ENCODE measurements at regions not wholly inside any gene's neighbourhood (a gene's known extent, or its start where the extent isn't known, plus 50 kb on each side); places are given as distances from the start of the nearest gene placed in this dataset.
"Not testable (repeated sequence)": the region's sequence is repeated elsewhere in the genome, so short reads cannot be mapped to it uniquely, and the experiment has no call there.

GRCh38 chr2:39487398-39488250 lies 50.5 kb upstream of the MAP4K3 start:
- H3K36me3 ChIP-seq (ENCODE audit: insufficient read depth) = no peaks in the 10 kb centered on the region
- no peak overlapping the region for H3K27ac ChIP-seq (ENCODE audit: low read depth)
- H3K4me3 ChIP-seq (ENCODE audit: low read depth, low read length) = no peak overlapping the region
- no peaks in the 10 kb centered on the region for H3K4me1 ChIP-seq (ENCODE audit: insufficient read depth)
- 33% methylated on average over 4 of the region's 4 CpGs for WGBS
- DNase-seq (ENCODE audit: extremely low spot score) = no peak

- Histone ChIP-seq H3K36me3 (ENCODE audit: insufficient read depth) (no peaks in the 10 kb centered on the region), H3K27ac (ENCODE audit: low read depth) (no peak overlapping the region), H3K4me3 (ENCODE audit: low read depth, low read length) (no peak overlapping the region), H3K4me1 (ENCODE audit: insufficient read depth) (no peaks in the 10 kb centered on the region)
- DNase-seq (ENCODE audit: extremely low spot score) = no peak
- 91% methylated on average over 4 of the region's 4 CpGs for WGBS
These were observed 51.4 kb upstream of the MAP4K3 start for GRCh38 chr2:39488450-39488849.

GRCh38 chr2:39490586-39490985 lies 53.5 kb upstream of the MAP4K3 start:
- no peak overlapping the region for H3K4me3 ChIP-seq (ENCODE audit: low read depth, low read length)
- no peaks in the 10 kb centered on the region for H3K4me1 ChIP-seq (ENCODE audit: insufficient read depth)
- 97% methylated on average over 4 of the region's 4 CpGs for WGBS
- H3K27ac ChIP-seq (ENCODE audit: low read depth) = no peak overlapping the region
- no peaks in the 10 kb centered on the region for H3K36me3 ChIP-seq (ENCODE audit: insufficient read depth)
- no peak for DNase-seq (ENCODE audit: extremely low spot score)

- H3K36me3 ChIP-seq (ENCODE audit: insufficient read depth) = no peaks in the 10 kb centered on the region
- H3K27ac ChIP-seq (ENCODE audit: low read depth) = no peak overlapping the region
- no peak overlapping the region for H3K4me3 ChIP-seq (ENCODE audit: low read depth, low read length)
These were observed 54.6 kb upstream of the MAP4K3 start for GRCh38 chr2:39491653-39492052.

GRCh38 chr2:39492095-39492590 lies 55.1 kb upstream of the MAP4K3 start:
- Histone ChIP-seq H3K4me1 (ENCODE audit: insufficient read depth) (no peaks in the 10 kb centered on the region), H3K27ac (ENCODE audit: low read depth) (no peak overlapping the region), H3K36me3 (ENCODE audit: insufficient read depth) (no peaks in the 10 kb centered on the region), H3K4me3 (ENCODE audit: low read depth, low read length) (no peak overlapping the region)
- 34% methylated on average over 3 of the region's 3 CpGs for WGBS
- no peak for DNase-seq (ENCODE audit: extremely low spot score)

More at GRCh38 chr2:39491653-39492052, 54.6 kb upstream of the MAP4K3 start:
- no peaks in the 10 kb centered on the region for H3K4me1 ChIP-seq (ENCODE audit: insufficient read depth)
- DNase-seq (ENCODE audit: extremely low spot score) = no peak
- 93% methylated on average over 4 of the region's 4 CpGs for WGBS

GRCh38 chr2:39492716-39493115 lies 55.6 kb upstream of the MAP4K3 start:
- Histone ChIP-seq H3K4me3 (ENCODE audit: low read depth, low read length) (no peak overlapping the region), H3K36me3 (ENCODE audit: insufficient read depth) (no peaks in the 10 kb centered on the region), H3K4me1 (ENCODE audit: insufficient read depth) (no peaks in the 10 kb centered on the region), H3K27ac (ENCODE audit: low read depth) (no peak overlapping the region)
- no peak for DNase-seq (ENCODE audit: extremely low spot score)

GRCh38 chr2:39494784-39495251 lies 57.7 kb upstream of the MAP4K3 start:
- Histone ChIP-seq H3K36me3 (ENCODE audit: insufficient read depth) (no peaks in the 10 kb centered on the region), H3K27ac (ENCODE audit: low read depth) (no peak overlapping the region), H3K4me3 (ENCODE audit: low read depth, low read length) (no peak overlapping the region), H3K4me1 (ENCODE audit: insufficient read depth) (no peaks in the 10 kb centered on the region)
- no peak for DNase-seq (ENCODE audit: extremely low spot score)
- 56% methylated on average over 6 of the region's 6 CpGs for WGBS

GRCh38 chr2:39497082-39497801 lies 60.2 kb upstream of the MAP4K3 start:
- DNase-seq (ENCODE audit: extremely low spot score) = no peak
- no peak overlapping the region for H3K4me3 ChIP-seq (ENCODE audit: low read depth, low read length)
- H3K4me1 ChIP-seq (ENCODE audit: insufficient read depth) = no peaks in the 10 kb centered on the region
- H3K27ac ChIP-seq (ENCODE audit: low read depth) = no peak overlapping the region
- no peaks in the 10 kb centered on the region for H3K36me3 ChIP-seq (ENCODE audit: insufficient read depth)
- 51% methylated on average over 3 of the region's 3 CpGs for WGBS

- not testable (repeated sequence) for H3K27ac ChIP-seq (ENCODE audit: low read depth); H3K36me3 ChIP-seq (ENCODE audit: insufficient read depth); DNase-seq (ENCODE audit: extremely low spot score); H3K4me1 ChIP-seq (ENCODE audit: insufficient read depth); H3K4me3 ChIP-seq (ENCODE audit: low read depth, low read length)
- WGBS = 84% methylated on average over 5 of the region's 5 CpGs
These were observed 61.1 kb upstream of the MAP4K3 start for GRCh38 chr2:39498176-39498575.

- Histone ChIP-seq H3K4me1 (ENCODE audit: insufficient read depth) (no peaks in the 10 kb centered on the region), H3K27ac (ENCODE audit: low read depth) (no peak overlapping the region), H3K36me3 (ENCODE audit: insufficient read depth) (no peaks in the 10 kb centered on the region), H3K4me3 (ENCODE audit: low read depth, low read length) (no peak overlapping the region)
- WGBS = 91% methylated on average over 4 of the region's 4 CpGs
- no peak for DNase-seq (ENCODE audit: extremely low spot score)
These were observed 61.7 kb upstream of the MAP4K3 start for GRCh38 chr2:39498786-39499185.

GRCh38 chr2:39499336-39499735 lies 62.3 kb upstream of the MAP4K3 start:
- no peak for DNase-seq (ENCODE audit: extremely low spot score)
- no peaks in the 10 kb centered on the region for H3K36me3 ChIP-seq (ENCODE audit: insufficient read depth)
- no peak overlapping the region for H3K27ac ChIP-seq (ENCODE audit: low read depth)
- no peak overlapping the region for H3K4me3 ChIP-seq (ENCODE audit: low read depth, low read length)
- H3K4me1 ChIP-seq (ENCODE audit: insufficient read depth) = no peaks in the 10 kb centered on the region
- WGBS = 82% methylated on average over 2 of the region's 2 CpGs

- WGBS = 100% methylated on average over 1 of the region's 1 CpG
- DNase-seq (ENCODE audit: extremely low spot score) = no peak
- no peak overlapping the region for H3K27ac ChIP-seq (ENCODE audit: low read depth)
These were observed 64.3 kb upstream of the MAP4K3 start for GRCh38 chr2:39501412-39501811.

GRCh38 chr2:39503277-39503676 lies 66.2 kb upstream of the MAP4K3 start:
- WGBS = 95% methylated on average over 2 of the region's 2 CpGs
- Histone ChIP-seq H3K27ac (ENCODE audit: low read depth) (no peak overlapping the region), H3K36me3 (ENCODE audit: insufficient read depth) (no peaks in the 10 kb centered on the region), H3K4me1 (ENCODE audit: insufficient read depth) (no peaks in the 10 kb centered on the region), H3K4me3 (ENCODE audit: low read depth, low read length) (no peak overlapping the region)
- DNase-seq (ENCODE audit: extremely low spot score) = no peak

More at GRCh38 chr2:39501412-39501811, 64.3 kb upstream of the MAP4K3 start:
- Histone ChIP-seq H3K4me3 (ENCODE audit: low read depth, low read length) (no peak overlapping the region), H3K36me3 (ENCODE audit: insufficient read depth) (no peaks in the 10 kb centered on the region), H3K4me1 (ENCODE audit: insufficient read depth) (no peaks in the 10 kb centered on the region)

- Histone ChIP-seq H3K36me3 (ENCODE audit: insufficient read depth) (no peaks in the 10 kb centered on the region), H3K4me3 (ENCODE audit: low read depth, low read length) (no peak overlapping the region), H3K27ac (ENCODE audit: low read depth) (no peak overlapping the region), H3K4me1 (ENCODE audit: insufficient read depth) (no peaks in the 10 kb centered on the region)
- 22% methylated on average over 5 of the region's 5 CpGs for WGBS
- DNase-seq (ENCODE audit: extremely low spot score) = no peak
These were observed 67.8 kb upstream of the MAP4K3 start for GRCh38 chr2:39504790-39505335.

Measured in urinary bladder (tissue), 3 donors.